ENCODE measurements at regions not wholly inside any gene's neighbourhood (a gene's known extent, or its start where the extent isn't known, plus 50 kb on each side); places are given as distances from the start of the nearest gene placed in this dataset.
"Not testable (repeated sequence)": the region's sequence is repeated elsewhere in the genome, so short reads cannot be mapped to it uniquely, and the experiment has no call there.

GRCh38 chr6:142016666-142017065 is 116.1 kb upstream of the GJE1 start:
- POLR2A ChIA-PET; H3K4me3 Mint-ChIP-seq; H3K36me3 Mint-ChIP-seq (ENCODE audit: low read depth); H3K9me3 Mint-ChIP-seq (ENCODE audit: insufficient read depth); H3K27me3 Mint-ChIP-seq (ENCODE audit: low read depth); H3K27ac Mint-ChIP-seq; DNase-seq; H3K4me1 Mint-ChIP-seq (ENCODE audit: low read depth); CTCF ChIA-PET; ATAC-seq: not testable (repeated sequence)

DNA sequence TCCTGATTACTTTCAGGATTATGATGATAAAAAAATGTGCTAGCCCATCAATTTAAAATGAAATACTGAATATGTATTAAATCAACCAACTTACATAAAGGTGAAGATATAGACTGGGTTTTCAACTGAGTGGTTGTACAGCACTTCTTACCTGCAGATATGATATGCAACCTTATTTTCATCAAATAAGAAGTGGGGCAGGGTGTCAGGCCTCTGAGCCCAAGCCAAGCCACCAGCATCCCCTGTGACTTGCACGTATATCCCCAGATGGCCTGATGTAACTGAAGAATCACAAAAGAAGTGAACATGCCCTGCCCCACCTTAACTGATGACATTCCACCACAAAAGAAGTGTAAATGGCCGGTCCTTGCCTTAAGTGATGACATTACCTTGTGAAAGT is 117.3 kb upstream of the GJE1 start:
- POLR2A ChIA-PET, CTCF ChIA-PET: not testable (repeated sequence)

GRCh38 chr6:142015011-142015410 is 117.7 kb upstream of the GJE1 start:
- no peak for ATAC-seq
- ChIA-PET CTCF (no interaction called here), POLR2A (no interaction called here)
- no peaks in the 10 kb centered on the region for H3K9me3 Mint-ChIP-seq (ENCODE audit: insufficient read depth)
- peaks cover 3% of the 10 kb centered on the region for H3K4me1 Mint-ChIP-seq (ENCODE audit: low read depth)
- no peak overlapping the region for H3K4me3 Mint-ChIP-seq
- H3K36me3 Mint-ChIP-seq (ENCODE audit: low read depth): no peaks in the 10 kb centered on the region
- DNase-seq: no peak
- H3K27me3 Mint-ChIP-seq (ENCODE audit: low read depth): peaks cover 6% of the 10 kb centered on the region
- H3K27ac Mint-ChIP-seq: no peak overlapping the region

More for the DNA sequence above, 117.3 kb upstream of the GJE1 start:
- not testable (repeated sequence) for H3K4me3 Mint-ChIP-seq; H3K9me3 Mint-ChIP-seq (ENCODE audit: insufficient read depth); H3K27ac Mint-ChIP-seq; DNase-seq; H3K4me1 Mint-ChIP-seq (ENCODE audit: low read depth); ATAC-seq; H3K36me3 Mint-ChIP-seq (ENCODE audit: low read depth); H3K27me3 Mint-ChIP-seq (ENCODE audit: low read depth)

DNA sequence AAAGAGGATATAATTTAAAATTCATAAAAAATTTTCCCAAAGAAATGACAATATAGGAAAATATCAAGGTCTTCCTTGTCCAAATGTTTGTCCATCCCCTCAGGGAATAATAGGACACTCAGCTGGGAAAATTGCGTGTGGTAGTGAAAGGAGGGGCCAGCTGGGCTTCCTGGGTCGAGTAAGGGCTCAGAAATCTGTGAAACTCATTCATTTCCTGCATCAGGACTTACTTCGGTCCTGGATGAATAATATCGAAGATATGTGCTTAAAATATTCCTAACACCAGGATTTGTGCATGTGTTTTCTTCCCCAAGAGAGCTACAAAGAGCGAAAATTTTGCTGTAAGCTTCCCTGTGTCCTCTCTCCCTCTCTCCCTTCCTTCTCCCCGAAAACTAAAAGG is 118.2 kb upstream of the GJE1 start:
- H3K4me3 Mint-ChIP-seq: no peak overlapping the region
- peaks cover 3% of the 10 kb centered on the region for H3K4me1 Mint-ChIP-seq (ENCODE audit: low read depth)
- H3K36me3 Mint-ChIP-seq (ENCODE audit: low read depth): no peaks in the 10 kb centered on the region
- H3K27ac Mint-ChIP-seq: no peak overlapping the region
- no peaks in the 10 kb centered on the region for H3K9me3 Mint-ChIP-seq (ENCODE audit: insufficient read depth)
- peaks cover 6% of the 10 kb centered on the region for H3K27me3 Mint-ChIP-seq (ENCODE audit: low read depth)
- DNase-seq: no peak
- no peak for ATAC-seq
- ChIA-PET CTCF (no interaction called here), POLR2A (no interaction called here)

DNA sequence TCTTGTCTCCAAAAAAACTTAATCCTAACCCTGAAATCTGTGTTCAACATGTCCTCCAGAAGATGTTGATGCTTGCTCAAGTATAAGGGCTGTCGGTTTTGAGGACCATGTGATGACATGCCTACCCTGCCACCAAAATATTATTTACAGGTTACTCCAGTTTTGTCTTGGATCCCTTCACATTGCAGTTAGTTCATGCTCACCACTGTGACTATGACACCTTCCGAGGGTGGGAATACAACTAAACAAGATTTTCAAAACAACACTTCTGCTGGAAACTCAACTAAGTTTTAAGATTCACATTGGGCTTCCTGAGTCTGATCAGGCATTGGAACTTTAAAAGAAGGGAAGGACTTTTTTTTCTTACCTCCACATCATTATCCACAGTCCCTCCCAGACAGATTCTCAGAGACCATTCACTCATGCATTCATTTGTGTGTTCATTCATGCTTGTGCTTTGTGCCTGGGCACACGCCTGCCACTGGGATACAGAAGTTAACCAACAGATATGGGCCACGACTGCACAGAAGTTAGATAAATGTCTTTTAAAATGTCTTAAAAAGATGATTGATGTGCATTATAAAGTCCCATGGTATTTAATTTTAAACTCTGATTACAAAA is 118.7 kb upstream of the GJE1 start:
- Mint-ChIP-seq H3K36me3 (ENCODE audit: low read depth) (no peaks in the 10 kb centered on the region), H3K9me3 (ENCODE audit: insufficient read depth) (no peaks in the 10 kb centered on the region), H3K4me1 (ENCODE audit: low read depth) (peaks cover 3% of the 10 kb centered on the region), H3K4me3 (no peak overlapping the region), H3K27me3 (ENCODE audit: low read depth) (peaks cover 6% of the 10 kb centered on the region), H3K27ac (no peak overlapping the region)
- DNase-seq (no peak), ATAC-seq (no peak)
- CTCF ChIA-PET: no interaction called here
- POLR2A ChIA-PET: no interaction called here

DNA sequence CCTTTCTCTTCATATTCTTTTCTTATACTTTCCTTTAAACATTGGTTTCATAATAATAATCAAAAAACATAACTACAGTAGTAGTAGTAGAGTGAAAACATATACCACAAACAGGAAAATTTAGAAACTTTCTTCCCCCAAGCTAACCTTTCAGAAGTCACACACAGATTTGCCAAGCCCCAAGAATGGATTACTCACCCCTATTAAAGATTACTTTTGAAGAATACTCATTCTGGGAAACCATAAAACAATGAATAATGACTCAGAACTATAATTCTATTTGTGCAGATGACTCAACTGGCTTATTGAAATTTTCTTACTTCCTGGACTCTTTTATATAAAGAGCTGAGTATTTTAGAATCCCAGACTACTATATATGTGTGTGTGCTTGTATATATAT is 119.4 kb upstream of the GJE1 start:
- ATAC-seq (no peak), DNase-seq (no peak)
- no peaks in the 10 kb centered on the region for H3K36me3 Mint-ChIP-seq (ENCODE audit: low read depth)
- no peaks in the 10 kb centered on the region for H3K9me3 Mint-ChIP-seq (ENCODE audit: insufficient read depth)
- H3K27me3 Mint-ChIP-seq (ENCODE audit: low read depth): peaks cover 6% of the 10 kb centered on the region
- ChIA-PET CTCF (no interaction called here), POLR2A (no interaction called here)
- H3K4me3 Mint-ChIP-seq: no peak overlapping the region
- H3K4me1 Mint-ChIP-seq (ENCODE audit: low read depth): peaks cover 3% of the 10 kb centered on the region
- no peak overlapping the region for H3K27ac Mint-ChIP-seq

- CTCF ChIA-PET: no interaction called here
- DNase-seq (no peak), ATAC-seq (no peak)
- Mint-ChIP-seq H3K4me3 (no peak overlapping the region), H3K36me3 (ENCODE audit: low read depth) (no peaks in the 10 kb centered on the region), H3K27me3 (ENCODE audit: low read depth) (peaks cover 6% of the 10 kb centered on the region), H3K27ac (no peak overlapping the region), H3K4me1 (ENCODE audit: low read depth) (peaks cover 3% of the 10 kb centered on the region), H3K9me3 (ENCODE audit: insufficient read depth) (no peaks in the 10 kb centered on the region)
- POLR2A ChIA-PET: no interaction called here
Observed at GRCh38 chr6:142011775-142012174, 121.0 kb upstream of the GJE1 start.

GRCh38 chr6:142011156-142011555 is 121.6 kb upstream of the GJE1 start:
- CTCF ChIA-PET: no interaction called here
- Mint-ChIP-seq H3K4me1 (ENCODE audit: low read depth) (peaks cover 3% of the 10 kb centered on the region), H3K36me3 (ENCODE audit: low read depth) (no peaks in the 10 kb centered on the region), H3K27ac (no peak overlapping the region), H3K4me3 (no peak overlapping the region), H3K27me3 (ENCODE audit: low read depth) (peaks cover 6% of the 10 kb centered on the region), H3K9me3 (ENCODE audit: insufficient read depth) (no peaks in the 10 kb centered on the region)
- POLR2A ChIA-PET: no interaction called here
- ATAC-seq (no peak), DNase-seq (no peak)

- no peak for DNase-seq
- Mint-ChIP-seq H3K9me3 (ENCODE audit: insufficient read depth) (no peaks in the 10 kb centered on the region), H3K27me3 (ENCODE audit: low read depth) (peaks cover 3% of the 10 kb centered on the region), H3K4me1 (ENCODE audit: low read depth) (peaks cover 3% of the 10 kb centered on the region), H3K36me3 (ENCODE audit: low read depth) (no peaks in the 10 kb centered on the region), H3K27ac (no peak overlapping the region), H3K4me3 (no peak overlapping the region)
- ChIA-PET CTCF (no interaction called here), POLR2A (no interaction called here)
- ATAC-seq: no peak
Observed at GRCh38 chr6:142009647-142010046, 123.1 kb upstream of the GJE1 start.

DNA sequence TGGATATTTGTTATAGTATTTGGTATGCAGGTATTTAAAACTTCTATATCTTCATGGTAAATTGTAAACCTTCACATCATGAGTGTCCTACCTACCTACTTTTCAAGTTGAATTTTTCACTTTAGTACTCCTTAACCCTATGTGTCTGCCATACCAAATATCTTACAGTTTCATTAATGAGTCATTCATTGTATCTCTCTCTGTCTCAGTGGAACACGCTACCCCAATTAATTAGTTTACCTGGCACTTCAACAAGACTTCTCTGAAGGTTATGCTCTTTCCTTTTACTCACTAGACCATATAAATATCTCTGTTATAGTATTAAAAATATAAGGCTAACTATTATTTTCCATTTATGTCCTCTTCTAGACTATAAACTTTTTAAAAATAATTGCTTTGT is 123.9 kb upstream of the GJE1 start:
- Mint-ChIP-seq H3K4me1 (ENCODE audit: low read depth) (peaks cover 3% of the 10 kb centered on the region), H3K27ac (no peak overlapping the region), H3K4me3 (no peak overlapping the region), H3K27me3 (ENCODE audit: low read depth) (peaks cover 2% of the 10 kb centered on the region), H3K36me3 (ENCODE audit: low read depth) (no peaks in the 10 kb centered on the region), H3K9me3 (ENCODE audit: insufficient read depth) (no peaks in the 10 kb centered on the region)
- ATAC-seq: no peak
- ChIA-PET CTCF (no interaction called here), POLR2A (no interaction called here)
- DNase-seq: no peak

DNA sequence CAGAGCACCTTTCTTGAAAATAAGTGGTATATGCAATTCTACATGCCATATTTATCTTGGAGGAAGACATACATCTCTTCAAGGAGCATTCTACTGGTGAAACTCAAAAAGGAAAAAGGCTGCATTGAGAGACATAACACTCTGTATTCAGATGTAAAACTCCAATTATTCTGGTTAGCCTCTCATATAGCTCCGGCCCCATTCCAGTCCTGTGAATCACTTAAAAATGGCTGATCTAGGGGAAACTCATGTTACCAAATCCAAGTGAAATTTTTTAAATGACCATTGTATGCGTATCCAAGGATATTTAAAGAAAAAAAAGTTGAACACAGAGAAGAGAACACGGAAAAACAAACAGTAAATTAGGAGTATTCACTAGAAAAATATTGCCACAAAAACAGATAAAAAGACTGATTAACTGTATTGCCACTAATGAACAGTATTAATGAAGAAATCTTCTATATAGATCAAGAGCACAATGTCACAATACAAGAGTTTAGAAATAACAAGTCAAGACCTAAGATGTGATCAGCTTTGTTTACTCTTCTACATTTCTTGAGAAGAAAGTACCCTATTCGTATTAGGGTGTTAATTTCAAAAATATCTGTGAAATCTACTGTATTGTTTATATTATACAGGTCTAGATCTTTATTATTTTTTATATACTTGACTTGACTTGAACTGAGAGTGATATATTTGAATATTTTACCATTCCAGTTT is 124.5 kb upstream of the GJE1 start:
- Mint-ChIP-seq H3K27me3 (ENCODE audit: low read depth) (peaks cover 2% of the 10 kb centered on the region), H3K9me3 (ENCODE audit: insufficient read depth) (no peaks in the 10 kb centered on the region)
- CTCF ChIA-PET: no interaction called here

DNA sequence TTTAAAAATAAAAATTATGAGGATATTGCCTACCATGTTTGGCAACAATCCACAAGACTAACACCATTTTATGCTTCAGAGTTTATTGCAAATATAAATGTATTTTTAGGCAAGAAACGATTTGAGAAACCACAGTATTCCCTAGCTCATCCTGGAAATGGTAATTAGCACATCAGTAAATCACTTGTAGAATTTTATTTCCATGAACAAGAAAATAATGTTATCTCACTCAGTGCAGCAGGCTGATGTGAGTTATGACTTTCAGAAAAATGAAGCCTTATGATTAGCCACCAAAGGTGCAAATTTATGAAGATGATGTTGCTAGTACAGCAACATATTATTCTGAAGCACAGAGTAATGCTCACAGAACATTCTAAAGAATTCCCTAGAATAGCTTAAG is 127.7 kb upstream of the GJE1 start:
- ChIA-PET POLR2A (no interaction called here), CTCF (no interaction called here)
- ATAC-seq (no peak), DNase-seq (no peak)
- Mint-ChIP-seq H3K27ac (no peak overlapping the region), H3K9me3 (ENCODE audit: insufficient read depth) (no peaks in the 10 kb centered on the region), H3K4me3 (no peak overlapping the region), H3K4me1 (ENCODE audit: low read depth) (no peaks in the 10 kb centered on the region), H3K27me3 (ENCODE audit: low read depth) (no peaks in the 10 kb centered on the region), H3K36me3 (ENCODE audit: low read depth) (no peaks in the 10 kb centered on the region)

More for the DNA sequence above, 124.5 kb upstream of the GJE1 start:
- no peak for ATAC-seq
- DNase-seq: no peak
- no peak overlapping the region for H3K4me3 Mint-ChIP-seq
- POLR2A ChIA-PET: no interaction called here
- H3K27ac Mint-ChIP-seq: no peak overlapping the region
- peaks cover 1% of the 10 kb centered on the region for H3K4me1 Mint-ChIP-seq (ENCODE audit: low read depth)
- H3K36me3 Mint-ChIP-seq (ENCODE audit: low read depth): no peaks in the 10 kb centered on the region

GRCh38 chr6:142002825-142003405 is 129.8 kb upstream of the GJE1 start:
- no peak overlapping the region for H3K4me3 Mint-ChIP-seq
- no peaks in the 10 kb centered on the region for H3K4me1 Mint-ChIP-seq (ENCODE audit: low read depth)
- POLR2A ChIA-PET: no interaction called here
- DNase-seq: no peak
- peaks cover 9% of the 10 kb centered on the region for H3K9me3 Mint-ChIP-seq (ENCODE audit: insufficient read depth)
- no peaks in the 10 kb centered on the region for H3K36me3 Mint-ChIP-seq (ENCODE audit: low read depth)
- H3K27me3 Mint-ChIP-seq (ENCODE audit: low read depth): no peaks in the 10 kb centered on the region
- CTCF ChIA-PET: no interaction called here
- ATAC-seq: no peak
- H3K27ac Mint-ChIP-seq: no peak overlapping the region

Measured in activated CD8-positive, alpha-beta T cell treated with anti-CD3 and anti-CD28 coated beads, Interleukin-2, amount 10 ng/mL, durations not matched to agents 7 days and 5 days (primary cell).